ENCODE measurements at regions not wholly inside any gene's neighbourhood (a gene's known extent, or its start where the extent isn't known, plus 50 kb on each side); places are given as distances from the start of the nearest gene placed in this dataset.

- ChIA-PET CTCF (ENCODE audit: partially characterized antibody) (no interaction called here), POLR2A (ENCODE audit: partially characterized antibody) (no interaction called here)
- no peak overlapping the region for H2AFZ ChIP-seq (ENCODE audit: low read length)
- H2BK5ac ChIP-seq (ENCODE audit: low read depth, low read length), result no peak overlapping the region
- no peak overlapping the region for H3K56ac ChIP-seq (replicated peaks; ENCODE audit: insufficient read length, low read depth, low read length)
- no peak overlapping the region for H4K91ac ChIP-seq (replicated peaks; ENCODE audit: insufficient read length, low read length)
- H4K20me1 ChIP-seq (replicated peaks in 1 of 2; ENCODE audit: control insufficient read depth in 1 of 2, insufficient read depth in 2 of 2, low read length in 2 of 2), result no peaks in the 10 kb centered on the region
- H3K4me1 ChIP-seq (replicated peaks in 1 of 4; ENCODE audit: control insufficient read depth in 3 of 4, insufficient read depth in 4 of 4, low read length in 3 of 4), result peaks cover 0 to 6% (median 0%) of the 10 kb centered on the region in 4 experiments; a peak in 2 of 7 replicates
- no peak overlapping the region for H3K4me3 ChIP-seq (ENCODE audit: extremely low read depth in 1 of 4, insufficient read depth in 2 of 4, low read depth in 3 of 4, low read length in 4 of 4)
- no peak overlapping the region for H3K18ac ChIP-seq (ENCODE audit: extremely low read depth, low read length)
- DNase-seq (ENCODE audit: low read depth in 1 of 2, low spot score in 2 of 2), result no peak
- H2BK120ac ChIP-seq (replicated peaks; ENCODE audit: low read depth, low read length), result no peak overlapping the region
- H3K79me1 ChIP-seq (ENCODE audit: low read depth, low read length), result no peaks in the 10 kb centered on the region
- H4K8ac ChIP-seq (ENCODE audit: extremely low read depth, insufficient read depth, low read length), result no peak overlapping the region
- no peak overlapping the region for H3K4me2 ChIP-seq (ENCODE audit: insufficient read depth in 1 of 2, low read depth in 2 of 2, low read length in 2 of 2)
- H4K5ac ChIP-seq (ENCODE audit: insufficient read length, low read depth, low read length), result no peak overlapping the region
- H3K23ac ChIP-seq (ENCODE audit: insufficient read length), result no peak overlapping the region
- H3K9me3 ChIP-seq (ENCODE audit: insufficient read depth in 2 of 2, low read depth in 1 of 2, low read length in 1 of 2), result no peaks in the 10 kb centered on the region
- H2BK20ac ChIP-seq (ENCODE audit: low read length), result no peak overlapping the region
- TF ChIP-seq TAF1 (IDR thresholded peaks at IDR 0.05; ENCODE audit: low read depth, low read length), result no peak
- no peak for TF ChIP-seq EGR1 (IDR thresholded peaks at IDR 0.05; ENCODE audit: borderline replicate concordance, low read depth, low read length)
- TF ChIP-seq BCL11A (IDR thresholded peaks at IDR 0.05; ENCODE audit: low read depth in 2 of 2, low read length in 2 of 2), result no peak
- TF ChIP-seq CTBP2 (IDR thresholded peaks at IDR 0.05; ENCODE audit: borderline replicate concordance, insufficient read depth, insufficient read length, low read length), result no peak
- TF ChIP-seq GABPA (IDR thresholded peaks at IDR 0.05; ENCODE audit: borderline replicate concordance, insufficient read depth, low read length), result no peak
- no peak for TF ChIP-seq MAFK (IDR thresholded peaks at IDR 0.05; ENCODE audit: low read depth, low read length)
- TF ChIP-seq SIX5 (IDR thresholded peaks at IDR 0.05; ENCODE audit: low read depth, low read length), result no peak
- TF ChIP-seq CREB1 (IDR thresholded peaks at IDR 0.05), result no peak
- TF ChIP-seq MAX (IDR thresholded peaks at IDR 0.05), result no peak
- no peak for TF ChIP-seq SUZ12 (IDR thresholded peaks at IDR 0.05; ENCODE audit: low read length)
- TF ChIP-seq E2F6 (IDR thresholded peaks at IDR 0.05), result no peak
- 90% methylated on average over 2 of the region's 2 CpGs; no CpG with 5 or more reads in 1 of the 2 experiments for WGBS, 2 experiments (ENCODE audit: extremely low coverage in 1 of 2, insufficient coverage in 1 of 2, insufficient read length in 1 of 2, insufficient replicate concordance in 2 of 2, low coverage in 1 of 2, low lambda C conversion rate in 2 of 2, missing lambda C conversion rate in 1 of 2)
- no peak overlapping the region for H3K9ac ChIP-seq (replicated peaks in 1 of 4; ENCODE audit: extremely low read depth in 1 of 4, low read depth in 3 of 4, low read length in 3 of 4)
- no peaks in the 10 kb centered on the region for H3K79me2 ChIP-seq (ENCODE audit: control insufficient read depth in 1 of 2, insufficient read depth in 2 of 2, low read length in 2 of 2)
- H3K27ac ChIP-seq (ENCODE audit: low read depth, low read length), result no peak overlapping the region
- H2BK15ac ChIP-seq (ENCODE audit: low read length), result no peak overlapping the region
- H3K36me3 ChIP-seq (ENCODE audit: control insufficient read depth in 2 of 4, insufficient read depth in 4 of 4, low read length in 3 of 4), result no peaks in the 10 kb centered on the region
- FAIRE-seq, result no peak
- H3K27me3 ChIP-seq (replicated peaks in 1 of 4; ENCODE audit: control insufficient read depth in 3 of 4, extremely low read depth in 1 of 4, insufficient read depth in 3 of 4, low read length in 3 of 4), result no peaks in the 10 kb centered on the region
- H3K14ac ChIP-seq (ENCODE audit: insufficient read length), result no peak overlapping the region
- no peaks in the 10 kb centered on the region for H3K23me2 ChIP-seq (ENCODE audit: low read depth, low read length)
- no peak overlapping the region for H3K4ac ChIP-seq (replicated peaks; ENCODE audit: insufficient read length, low read depth, low read length)
- H2AK5ac ChIP-seq (ENCODE audit: low read depth, low read length), result no peak overlapping the region
- no peak overlapping the region for H2BK12ac ChIP-seq (ENCODE audit: low read depth, low read length)
These were observed 313.4 kb downstream of the CASP12 start for GRCh38 chr11:104584823-104585222.

All from H1 (cell line).